ENCODE measurements at regions not wholly inside any gene's neighbourhood (a gene's known extent, or its start where the extent isn't known, plus 50 kb on each side); places are given as distances from the start of the nearest gene placed in this dataset.
"Not testable (repeated sequence)": the region's sequence is repeated elsewhere in the genome, so short reads cannot be mapped to it uniquely, and the experiment has no call there.

DNA sequence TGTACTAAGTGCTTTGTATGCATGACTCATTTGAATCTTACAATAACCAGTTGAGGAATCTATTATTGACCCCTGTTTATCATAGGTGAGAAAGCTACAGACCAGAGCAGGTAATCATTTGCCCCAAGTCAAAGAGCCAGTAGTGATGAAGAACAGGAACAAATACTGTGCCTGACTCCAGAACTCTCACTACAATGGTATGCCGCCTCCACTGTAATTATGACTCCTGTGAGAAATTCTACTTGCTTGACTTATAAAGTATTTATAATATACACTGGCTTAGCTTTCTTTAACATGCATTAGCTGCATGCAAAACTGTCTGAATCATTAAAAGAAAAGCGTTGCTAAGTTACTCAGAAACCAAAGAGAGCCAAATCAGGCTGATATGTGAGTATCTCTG lies 92.6 kb downstream of the ZNF281 start:
- no peak for DNase-seq (ENCODE audit: low read depth)

DNA sequence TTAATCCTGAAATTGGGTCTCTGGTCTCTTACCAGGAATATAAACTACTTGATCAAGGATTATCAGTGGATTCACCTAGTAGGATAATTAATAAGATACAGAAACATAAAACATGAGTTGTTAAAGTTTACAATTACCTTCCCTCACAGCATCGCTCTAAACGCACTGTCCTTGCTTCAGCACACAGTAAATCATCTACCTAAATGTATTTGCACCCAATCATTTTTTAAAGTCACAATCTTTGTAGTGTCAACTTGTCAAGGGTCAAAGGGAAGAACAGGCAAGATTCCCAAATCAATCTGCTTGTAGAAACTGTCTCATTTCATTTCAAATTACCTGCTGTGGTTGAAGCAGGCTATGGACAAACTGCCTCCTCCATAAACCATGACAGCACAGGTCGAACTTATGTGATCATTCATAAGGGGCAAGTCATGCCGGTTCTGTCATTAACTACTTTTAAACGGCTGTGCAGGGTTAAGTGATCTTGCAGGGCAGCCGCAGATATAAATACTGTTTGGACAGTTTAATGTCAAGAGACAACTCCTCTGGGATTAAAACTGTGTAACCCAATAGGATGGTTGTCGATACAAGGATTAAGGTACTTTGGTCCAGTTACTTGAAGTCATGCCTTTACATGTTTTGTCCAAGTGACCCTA lies 93.6 kb downstream of the ZNF281 start:
- DNase-seq (ENCODE audit: low read depth): no peak

DNA sequence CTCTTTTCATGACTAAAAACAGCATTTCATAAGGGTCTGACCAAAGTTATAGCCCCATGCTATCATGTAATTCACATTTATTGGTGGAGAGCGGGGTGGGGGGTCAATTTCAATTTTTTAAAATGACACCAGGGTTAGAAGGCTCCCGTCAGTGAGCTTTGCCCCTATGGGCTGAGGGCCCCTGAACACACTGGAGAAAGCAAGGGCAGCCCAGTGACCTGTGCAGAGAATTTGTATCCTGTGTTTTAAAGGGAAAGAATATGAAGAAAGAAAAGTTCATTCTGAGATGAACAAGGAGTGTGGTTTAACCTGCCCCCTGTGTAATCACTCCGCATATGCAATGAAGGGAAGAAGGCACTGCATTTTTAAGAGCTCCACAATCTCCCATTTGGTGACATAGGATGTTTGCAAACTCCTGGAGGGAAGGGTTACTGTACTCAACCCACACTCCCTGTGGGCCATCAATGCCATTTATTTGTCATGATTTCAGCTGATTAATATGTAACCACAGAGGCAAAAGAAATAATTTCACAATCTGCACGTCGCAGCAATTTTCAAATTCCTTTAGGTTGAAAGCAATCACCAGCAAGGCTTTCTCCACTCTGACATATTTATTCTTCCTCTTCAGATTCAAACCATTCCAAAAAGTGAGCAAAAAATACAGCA lies 95.6 kb downstream of the ZNF281 start:
- no peak for DNase-seq (ENCODE audit: low read depth)

DNA sequence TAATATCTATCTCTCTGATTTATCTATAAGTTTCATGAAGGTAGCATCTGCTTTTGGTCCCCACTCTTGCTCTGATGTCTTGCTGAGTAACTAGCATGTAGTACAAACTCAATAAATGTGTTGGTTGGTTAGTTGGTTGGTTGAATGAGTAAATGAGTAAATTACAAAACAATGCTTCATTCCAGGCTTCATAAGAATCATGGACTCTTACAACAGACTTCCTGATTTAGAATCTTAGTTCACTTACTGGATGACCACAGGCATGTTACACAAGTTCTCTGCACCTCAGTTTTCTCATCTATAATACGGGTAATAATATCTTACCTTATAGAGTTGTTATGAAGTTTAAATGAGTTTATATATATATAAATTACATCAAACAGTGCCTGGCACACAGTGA lies 98.6 kb downstream of the ZNF281 start:
- DNase-seq (ENCODE audit: low read depth): no peak

DNA sequence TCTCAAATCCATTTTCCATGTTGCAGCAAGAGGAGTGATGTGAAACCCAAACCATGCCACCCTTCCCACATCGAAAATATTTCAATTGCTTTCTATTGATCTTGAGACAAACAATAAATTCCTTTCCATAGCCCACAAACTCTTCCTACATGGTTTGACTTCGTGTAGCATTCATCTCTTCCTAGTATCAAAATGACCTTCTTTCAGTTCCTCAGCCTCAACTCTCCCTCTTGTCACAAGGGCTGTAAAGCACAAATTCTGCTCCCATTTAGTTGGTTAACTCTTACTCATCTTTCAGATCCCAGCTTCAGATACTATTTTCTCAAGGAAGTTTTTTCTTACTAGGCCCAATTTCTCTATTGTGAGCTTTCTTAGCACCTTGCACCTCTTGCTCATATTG lies 99.0 kb downstream of the ZNF281 start:
- DNase-seq (ENCODE audit: low read depth): no peak

DNA sequence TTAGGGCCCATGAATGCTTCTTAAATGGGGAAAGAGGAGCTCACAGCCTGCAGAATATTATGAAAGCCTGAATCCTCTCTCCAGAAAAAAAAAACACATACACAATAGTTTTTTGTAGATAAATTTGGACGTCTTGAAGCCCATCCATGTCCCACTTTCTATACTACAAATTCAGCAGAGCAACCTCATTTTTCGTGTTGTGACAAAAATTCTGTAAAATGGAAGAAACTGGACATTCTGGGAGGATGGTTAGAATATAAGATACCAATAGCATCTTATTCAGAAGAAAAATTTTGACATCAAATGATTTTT lies 102.1 kb downstream of the ZNF281 start:
- no peak for DNase-seq (ENCODE audit: low read depth)

DNA sequence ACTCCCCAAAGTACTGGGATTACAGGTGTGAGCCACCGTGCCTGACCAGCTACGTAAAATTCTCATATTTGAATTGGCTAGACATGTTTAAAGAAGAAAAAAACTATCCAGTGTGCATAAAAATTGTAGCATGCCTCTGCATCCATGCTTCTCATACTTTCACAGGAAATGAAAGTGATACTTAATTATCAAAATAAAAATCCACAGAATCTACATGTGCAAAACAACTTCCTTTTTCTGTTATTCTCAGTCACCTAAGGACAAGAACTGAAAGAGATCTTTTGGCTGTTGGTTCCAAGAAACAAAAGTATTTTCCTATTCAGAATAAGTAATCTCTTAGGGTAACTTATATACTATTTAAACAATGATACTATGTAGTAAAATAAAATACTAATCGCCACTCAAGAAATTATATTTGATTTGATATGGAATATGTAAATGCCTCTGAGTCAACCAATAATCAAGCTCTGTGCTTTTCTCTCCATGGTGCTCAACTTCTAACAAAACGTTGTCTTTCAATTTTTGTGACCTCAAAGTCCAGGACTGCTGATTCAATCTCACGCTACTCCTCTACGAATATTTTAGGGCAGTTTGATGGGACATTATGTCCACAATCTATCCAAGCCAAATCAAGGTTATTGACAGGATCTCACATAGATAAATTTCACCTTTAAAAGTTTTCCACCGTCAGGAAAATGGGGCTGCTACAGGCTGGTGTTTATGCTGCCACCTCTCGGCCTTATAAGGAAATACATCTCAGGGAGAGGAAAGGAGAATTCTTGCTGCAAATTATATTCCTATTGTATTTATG lies 102.7 kb downstream of the ZNF281 start:
- DNase-seq (ENCODE audit: low read depth): no peak

DNA sequence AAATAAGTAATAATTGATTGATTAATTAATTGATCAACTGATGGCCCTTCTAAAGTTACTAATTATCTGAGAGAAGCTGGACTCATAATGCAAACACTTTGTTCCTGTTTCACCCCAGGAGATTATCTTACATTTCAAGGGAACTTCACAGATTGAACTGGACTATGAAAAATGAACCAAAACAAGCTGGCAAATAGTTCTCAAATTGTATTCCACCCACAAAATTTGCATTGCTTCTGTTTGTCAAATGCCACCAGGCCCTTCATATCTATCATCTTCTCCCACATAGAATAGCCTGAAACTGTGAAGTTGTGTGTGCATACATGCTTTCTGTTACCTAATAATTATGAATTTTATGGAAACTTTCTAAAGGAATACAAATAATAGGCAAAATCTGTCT lies 104.0 kb downstream of the ZNF281 start:
- no peak for DNase-seq (ENCODE audit: low read depth)

DNA sequence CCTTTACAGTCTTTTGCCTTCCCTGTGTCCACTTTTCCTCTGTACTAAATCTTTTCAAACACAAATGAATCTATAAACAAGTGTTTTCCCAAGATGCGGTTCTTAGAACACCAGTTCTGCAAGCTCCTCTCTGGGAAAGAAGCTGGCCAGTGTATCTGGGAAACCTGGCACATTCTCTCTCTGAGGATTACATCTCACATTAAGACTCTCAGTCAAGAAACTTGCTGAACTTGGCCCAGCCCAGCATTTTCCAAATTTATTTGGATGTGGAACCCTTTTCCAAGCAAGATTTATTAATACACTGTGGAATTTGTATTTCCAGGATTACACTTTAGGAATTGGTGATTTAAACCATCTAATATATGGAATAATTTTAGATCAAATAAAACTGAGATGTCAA lies 105.7 kb downstream of the ZNF281 start:
- DNase-seq (ENCODE audit: low read depth): no peak

DNA sequence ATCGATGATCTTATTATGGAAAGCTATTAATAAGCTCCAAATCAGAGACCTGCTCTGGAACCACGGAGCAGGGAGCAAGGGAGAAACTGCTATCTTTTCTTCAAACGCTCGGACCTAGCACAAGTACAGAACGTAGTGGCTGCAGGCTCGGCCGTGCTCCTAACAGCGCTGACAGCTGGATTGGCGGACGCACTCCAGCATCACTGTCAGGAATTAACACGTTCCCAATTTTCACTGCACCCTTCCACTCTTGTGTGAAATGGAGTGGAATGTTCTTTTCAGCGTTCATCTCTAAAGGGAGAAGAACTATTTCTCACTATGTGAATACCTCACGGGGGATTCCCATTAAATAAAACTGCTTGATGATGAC lies 106.9 kb downstream of the ZNF281 start:
- DNase-seq (ENCODE audit: low read depth): no peak

DNA sequence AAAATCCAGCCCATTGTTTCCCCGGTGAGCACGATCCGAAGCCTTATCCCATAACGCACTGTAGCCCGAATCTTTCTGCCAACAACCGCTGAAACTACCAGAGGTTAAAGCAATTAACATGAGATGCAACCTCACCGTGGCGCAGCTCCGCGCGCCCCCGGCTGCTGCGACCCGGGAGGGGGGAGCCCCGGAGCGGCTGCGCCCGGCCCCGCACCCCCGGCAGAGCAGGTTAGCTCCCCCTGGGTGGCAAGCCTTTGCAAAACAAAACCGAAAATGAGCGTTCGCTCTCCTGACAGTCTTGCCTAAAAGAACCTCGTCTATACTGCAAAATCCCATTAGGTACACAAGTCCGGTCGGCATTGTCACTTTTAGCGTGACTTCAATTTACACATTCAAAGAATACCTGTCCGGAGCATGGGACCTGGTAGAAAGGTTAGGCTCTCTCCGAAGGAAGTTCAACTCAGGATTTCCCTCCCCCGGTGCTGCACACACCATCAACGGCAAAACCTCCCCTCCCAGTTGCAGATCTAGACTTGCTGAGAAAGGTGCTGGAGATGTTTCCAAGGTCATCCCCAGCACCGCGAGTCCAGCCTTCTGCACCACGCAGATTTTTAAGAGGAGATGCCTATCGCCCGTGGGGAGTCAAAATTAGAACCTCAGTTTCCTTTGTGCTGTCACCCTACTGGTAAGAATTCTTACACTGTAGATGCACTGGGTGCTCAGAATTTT lies 107.5 kb downstream of the ZNF281 start:
- DNase-seq (ENCODE audit: low read depth): no peak

DNA sequence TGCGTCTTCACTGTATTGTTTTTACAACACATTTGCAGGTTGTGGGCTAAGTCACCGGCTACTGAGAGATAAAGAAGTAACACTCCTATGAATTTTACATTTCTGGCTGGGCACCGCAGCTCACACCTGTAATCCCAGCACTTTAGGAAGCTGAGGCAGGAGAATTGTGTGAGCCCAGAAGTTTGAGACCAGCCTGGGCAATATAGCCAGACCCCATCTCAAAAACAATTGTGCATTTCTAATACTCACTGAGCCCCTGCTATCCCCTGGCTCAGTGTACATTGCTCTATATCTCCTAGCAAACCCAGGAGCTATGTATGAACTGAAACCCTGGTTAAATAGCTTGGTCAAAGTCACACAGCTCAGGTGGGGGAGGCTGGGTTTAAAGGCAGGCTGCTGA lies 108.7 kb downstream of the ZNF281 start:
- no peak for DNase-seq (ENCODE audit: low read depth)

DNA sequence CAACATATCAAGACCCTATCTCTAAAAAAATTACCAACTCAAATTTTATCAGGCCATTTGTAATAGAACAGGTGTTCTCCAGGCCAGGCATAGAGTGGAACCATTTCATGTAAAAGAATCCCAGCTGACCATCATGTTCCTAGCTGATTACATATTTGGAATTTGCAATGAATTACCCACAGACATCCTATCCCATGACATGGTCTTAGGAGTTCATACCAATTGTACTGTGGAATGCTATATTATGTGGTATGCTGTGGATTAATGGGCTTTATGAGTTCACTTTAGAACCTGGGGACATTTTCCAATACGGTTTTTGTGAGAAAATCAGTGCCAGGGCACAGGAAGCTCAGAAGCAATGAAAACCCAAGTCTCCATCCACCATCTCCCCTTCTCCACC lies 110.3 kb downstream of the ZNF281 start:
- DNase-seq (ENCODE audit: low read depth): no peak

DNA sequence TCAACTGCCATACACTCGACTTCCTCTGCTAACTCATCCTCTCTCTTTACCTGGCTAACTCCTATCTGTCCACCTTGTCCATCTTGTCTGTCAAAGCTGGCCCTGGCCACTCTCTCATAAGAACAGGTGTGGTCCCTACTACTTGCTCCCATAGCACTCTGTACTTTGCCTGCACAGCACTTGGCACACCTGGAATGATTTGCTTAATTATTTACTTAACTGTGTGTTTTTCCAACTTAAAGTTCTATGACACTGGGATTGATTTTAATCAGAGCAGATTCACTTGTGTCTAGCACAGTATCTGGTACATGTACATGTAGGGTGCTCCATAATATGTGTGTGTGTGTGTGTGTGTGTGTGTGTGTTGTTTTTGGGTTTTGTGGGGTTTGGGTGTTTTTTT lies 111.6 kb downstream of the ZNF281 start:
- no peak for DNase-seq (ENCODE audit: low read depth)

DNA sequence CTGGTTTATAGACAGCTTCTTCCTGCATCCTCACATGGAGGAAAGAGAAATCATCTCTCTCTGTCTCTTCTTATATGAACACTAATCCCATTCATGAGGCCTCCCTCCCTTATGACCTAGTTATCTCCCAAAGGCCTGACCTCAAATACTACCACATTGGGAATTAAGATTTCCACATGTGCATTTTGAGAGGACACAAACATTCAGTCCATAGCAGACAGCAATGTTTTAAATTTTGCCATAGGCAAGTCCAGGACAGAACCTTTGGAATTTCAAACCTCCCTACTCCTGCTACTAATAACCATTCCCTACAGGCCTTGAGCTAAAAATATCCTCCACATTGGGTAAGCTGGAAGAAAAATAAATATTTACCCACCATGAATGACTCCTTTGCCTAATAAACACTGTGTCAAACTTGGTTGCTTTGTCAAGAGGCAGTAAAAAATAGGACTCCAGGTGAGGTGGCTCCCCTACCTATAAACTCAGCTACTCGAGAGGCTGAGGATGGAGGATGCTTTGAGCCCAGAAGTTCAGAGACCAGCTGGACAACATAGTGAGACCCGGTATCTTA lies 113.7 kb downstream of the ZNF281 start:
- no peak for DNase-seq (ENCODE audit: low read depth)

DNA sequence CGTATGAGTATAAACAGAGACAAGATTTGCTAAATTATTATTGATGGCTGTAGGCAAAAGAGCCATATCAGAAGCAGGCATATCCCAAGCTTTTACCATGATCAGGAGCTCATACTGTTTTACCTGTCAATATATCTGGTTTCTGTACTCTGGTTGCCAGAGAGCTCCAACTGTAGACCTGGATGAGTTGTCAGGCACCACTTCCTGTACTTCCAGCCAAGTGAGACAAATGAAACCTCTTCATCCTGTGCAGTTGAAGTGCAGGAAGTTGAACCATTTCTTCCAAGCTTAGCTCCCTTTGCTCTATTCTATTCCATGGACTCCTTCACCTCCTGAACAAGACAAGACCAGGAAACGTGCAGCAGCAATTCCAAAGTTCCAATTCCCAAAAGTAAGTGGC lies 115.6 kb downstream of the ZNF281 start:
- no peak for DNase-seq (ENCODE audit: low read depth)

DNA sequence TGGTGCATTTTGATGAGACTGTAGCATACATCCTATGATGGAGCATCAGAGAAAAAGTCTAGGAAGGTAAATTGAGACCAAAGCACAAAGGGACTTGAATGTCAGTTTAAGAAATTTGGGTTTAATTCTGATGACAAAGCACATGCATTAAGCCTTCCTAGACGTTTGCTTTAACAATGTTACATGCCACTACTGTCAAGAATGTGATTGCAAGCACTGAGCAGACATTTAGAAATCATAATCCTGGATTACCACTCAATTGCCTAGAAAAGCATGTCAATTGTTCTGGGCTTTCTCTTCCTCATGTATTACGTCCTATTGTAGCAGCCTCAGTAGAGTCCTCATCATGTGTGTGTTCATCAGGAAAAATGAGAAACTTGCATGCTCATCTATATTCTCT lies 117.1 kb downstream of the ZNF281 start:
- DNase-seq (ENCODE audit: low read depth): no peak

DNA sequence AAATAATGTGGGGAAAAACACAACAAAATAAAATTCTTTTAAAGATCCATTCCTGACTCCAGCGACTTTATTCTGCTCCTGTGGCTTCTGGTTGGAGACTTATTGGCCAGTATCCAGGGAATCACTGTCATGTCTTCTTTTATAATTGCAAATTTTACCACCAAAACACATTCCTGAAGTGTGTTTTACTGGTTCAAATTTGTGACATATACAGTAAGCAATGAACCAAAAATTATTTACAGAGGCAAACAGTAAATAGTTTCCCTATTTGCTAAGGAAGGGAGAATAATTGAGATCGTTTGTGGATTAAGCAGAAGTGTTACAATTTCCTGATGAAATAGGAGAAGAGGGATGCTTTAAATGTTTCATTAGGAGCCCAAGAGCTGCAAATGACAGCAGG lies 118.7 kb downstream of the ZNF281 start:
- DNase-seq (ENCODE audit: low read depth): no peak

DNA sequence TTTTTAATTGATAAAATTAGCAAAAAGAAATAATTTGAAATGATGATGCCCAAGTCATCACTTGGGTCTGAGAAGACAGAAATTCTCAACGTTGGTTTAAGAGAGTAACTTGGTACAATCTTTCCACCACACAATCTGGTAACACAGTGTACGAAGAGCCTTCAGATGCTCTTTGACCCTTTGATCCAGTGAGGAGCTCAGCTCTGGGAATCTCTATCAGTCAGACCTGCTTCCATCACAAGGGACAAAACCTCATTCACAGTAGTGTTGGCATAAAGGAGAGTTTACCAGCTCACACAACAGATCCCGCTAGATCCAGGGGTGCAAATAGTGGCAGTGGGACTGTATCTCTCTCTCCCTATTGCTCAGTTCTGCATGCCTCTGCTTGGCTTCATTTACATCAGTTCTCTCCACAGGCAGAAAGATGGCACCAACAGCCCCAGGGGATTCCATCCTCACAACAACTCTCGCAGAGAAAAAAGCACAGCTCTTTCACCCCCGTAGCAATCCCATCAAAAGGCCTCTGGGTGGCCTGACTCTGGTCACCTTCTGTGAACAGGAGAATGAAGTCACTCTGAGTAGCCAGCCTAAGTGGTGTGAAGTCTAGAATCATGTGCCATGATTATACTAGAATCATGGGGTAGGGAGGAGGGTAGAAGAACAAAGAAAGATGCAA lies 119.7 kb downstream of the ZNF281 start:
- no peak for DNase-seq (ENCODE audit: low read depth)

DNA sequence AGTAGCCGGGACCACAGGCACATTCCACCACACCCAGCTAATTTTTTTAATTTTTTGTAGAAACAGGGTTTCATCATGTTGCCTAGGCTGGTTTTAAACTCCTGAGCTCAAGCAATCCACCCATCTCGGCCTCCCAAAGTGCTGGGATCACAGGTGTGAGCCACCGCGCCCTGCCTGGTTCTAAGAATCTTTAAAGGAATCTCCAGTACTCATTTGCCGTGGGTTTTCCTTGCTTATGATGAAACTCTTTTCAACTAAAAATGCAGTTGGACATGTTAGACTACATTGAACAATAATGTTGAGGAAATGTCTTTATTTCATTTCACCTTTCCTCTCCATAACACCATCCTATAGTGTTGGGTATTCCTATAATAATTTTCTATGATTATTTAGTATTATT lies 121.6 kb downstream of the ZNF281 start:
- DNase-seq (ENCODE audit: low read depth): no peak

DNA sequence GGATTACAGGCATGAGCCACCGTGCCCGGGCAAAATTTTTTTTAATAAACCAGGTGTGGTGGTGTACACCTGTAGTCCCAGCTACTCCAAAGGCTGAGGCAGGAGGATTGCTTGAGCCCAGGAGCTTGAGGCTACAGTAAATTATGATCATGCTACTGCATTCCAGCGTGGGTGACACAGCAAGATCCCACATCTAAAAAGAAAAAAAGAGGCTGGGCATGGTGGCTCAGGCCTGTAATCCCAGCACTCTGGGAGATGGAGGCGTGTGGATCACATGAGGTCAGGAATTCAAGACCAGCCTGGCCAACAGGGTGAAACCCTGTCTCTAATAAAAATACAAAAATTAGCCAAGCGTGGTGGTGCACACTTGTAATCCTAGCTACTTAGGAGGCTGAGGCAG lies 125.6 kb downstream of the ZNF281 start:
- not testable (repeated sequence) for DNase-seq (ENCODE audit: low read depth)

DNA sequence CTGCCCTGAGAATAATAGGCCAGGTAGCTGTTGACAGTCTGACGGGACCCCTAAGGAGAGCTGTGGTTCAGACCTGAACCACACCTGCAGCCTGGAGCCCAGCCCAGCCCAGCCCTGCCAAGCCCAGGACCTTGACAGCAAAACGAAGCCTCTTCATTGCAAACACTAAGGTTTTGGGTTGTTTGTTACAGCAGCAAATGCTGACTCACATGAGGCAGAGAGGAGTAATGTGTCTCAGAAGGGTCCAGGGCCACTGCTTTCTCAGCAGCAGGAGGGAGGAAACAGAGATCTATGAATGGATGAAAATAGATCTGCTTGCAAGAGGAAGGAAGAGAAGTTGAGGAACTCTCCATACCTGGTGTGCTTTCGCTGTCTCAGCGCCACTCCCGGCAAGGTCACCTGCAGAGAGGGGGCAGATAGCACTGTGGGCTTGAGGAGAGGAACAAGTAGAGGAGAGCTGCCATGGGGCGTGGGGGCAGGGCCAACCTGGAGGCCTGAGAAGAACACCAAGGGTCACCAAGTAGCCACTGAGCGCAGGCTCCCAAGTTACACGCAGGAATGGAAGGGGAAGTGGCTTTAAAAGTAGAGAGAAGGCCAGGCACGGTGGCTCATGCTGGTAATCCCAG lies 127.2 kb downstream of the ZNF281 start:
- no peak for DNase-seq (ENCODE audit: low read depth)

All from fibroblast of the conjunctiva (primary cell).